OCI-LY7 (cell line): ENCODE measurements at regions not wholly inside any gene's neighbourhood (a gene's known extent, or its start where the extent isn't known, plus 50 kb on each side); places are given as distances from the start of the nearest gene placed in this dataset.

Experiments
- CTCF ChIP-seq: fragments of 200-600 bp; sonication (generic); conservative IDR thresholded peaks from 2 replicates; pipeline ENCODE4 v1.5.1; 2014; ENCODE audit warnings: mild to moderate bottlenecking, antibody characterized with exemption, low read length, moderate library complexity, mixed read lengths
- EZH2phosphoT487 ChIP-seq: fragments of 200-600 bp; sonication (generic); IDR thresholded peaks from 2 replicates; pipeline ENCODE4 v1.6.1; 2018; ENCODE audit warnings: low read depth, borderline replicate concordance, mild to moderate bottlenecking, mixed run types, antibody characterized with exemption, low read length, moderate library complexity, mixed read lengths

- no peak for TF ChIP-seq CTCF
- no peak for TF ChIP-seq EZH2phosphoT487
Observed at GRCh38 chr6:112504621-112505020, 157.5 kb downstream of the RFPL4B start.
